AG09309 (cell line): ENCODE measurements at regions not wholly inside any gene's neighbourhood (a gene's known extent, or its start where the extent isn't known, plus 50 kb on each side); places are given as distances from the start of the nearest gene placed in this dataset.

Experiments
- DNase-seq: peaks from one replicate; pipeline ENCODE4 v3.0.0-alpha.2; 2010; ENCODE audit warnings: low read depth
- H3K4me3 ChIP-seq: 2 replicates; pipeline ENCODE4 v1.5.1; 2011; ENCODE audit warnings: mild to moderate bottlenecking, low read depth, low read length, moderate library complexity; ENCODE audit not compliant: control insufficient read depth
- CTCF ChIP-seq: IDR thresholded peaks from 2 replicates; pipeline ENCODE4 v1.5.1; 2011; ENCODE audit warnings: mild to moderate bottlenecking, low read depth, low read length, inconsistent platforms; ENCODE audit not compliant: insufficient read depth, control insufficient read depth; ENCODE audit errors: missing control alignments

DNA sequence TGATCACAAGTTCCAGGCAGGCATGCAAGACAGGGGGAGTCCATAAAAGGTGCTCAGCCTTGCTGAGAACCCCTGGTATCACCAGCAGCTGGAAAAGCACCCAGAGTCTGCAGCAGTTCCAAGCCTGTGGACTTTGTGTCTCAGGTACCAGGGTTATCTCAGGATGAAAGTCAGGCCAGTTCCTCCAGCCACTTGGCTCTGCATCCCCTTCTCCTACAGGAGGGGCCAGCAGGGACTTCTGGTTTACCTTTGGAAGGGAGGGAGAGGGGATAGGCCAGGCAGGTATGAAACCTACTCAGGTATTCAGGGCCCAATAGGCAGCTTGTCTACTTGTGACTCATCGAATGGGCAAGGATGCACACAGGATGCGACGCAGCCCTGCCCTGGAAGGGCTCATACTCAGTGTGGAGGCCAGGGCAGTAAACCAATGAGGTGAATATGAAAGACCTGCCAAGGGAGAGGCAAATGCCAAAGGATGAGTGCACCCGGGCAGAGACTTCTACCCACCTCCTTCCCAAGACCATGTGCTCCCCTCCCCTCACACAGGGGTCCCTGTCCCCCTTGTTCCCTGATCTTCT lies 148.2 kb downstream of the SLC38A6 start:
- TF ChIP-seq CTCF: no peak
- no peak for DNase-seq
- H3K4me3 ChIP-seq: no peak overlapping the region

GRCh38 chr14:61128382-61129167 lies 147.5 kb downstream of the SLC38A6 start:
- H3K4me3 ChIP-seq: no peak overlapping the region
- no peak for DNase-seq
- TF ChIP-seq CTCF: no peak

DNA sequence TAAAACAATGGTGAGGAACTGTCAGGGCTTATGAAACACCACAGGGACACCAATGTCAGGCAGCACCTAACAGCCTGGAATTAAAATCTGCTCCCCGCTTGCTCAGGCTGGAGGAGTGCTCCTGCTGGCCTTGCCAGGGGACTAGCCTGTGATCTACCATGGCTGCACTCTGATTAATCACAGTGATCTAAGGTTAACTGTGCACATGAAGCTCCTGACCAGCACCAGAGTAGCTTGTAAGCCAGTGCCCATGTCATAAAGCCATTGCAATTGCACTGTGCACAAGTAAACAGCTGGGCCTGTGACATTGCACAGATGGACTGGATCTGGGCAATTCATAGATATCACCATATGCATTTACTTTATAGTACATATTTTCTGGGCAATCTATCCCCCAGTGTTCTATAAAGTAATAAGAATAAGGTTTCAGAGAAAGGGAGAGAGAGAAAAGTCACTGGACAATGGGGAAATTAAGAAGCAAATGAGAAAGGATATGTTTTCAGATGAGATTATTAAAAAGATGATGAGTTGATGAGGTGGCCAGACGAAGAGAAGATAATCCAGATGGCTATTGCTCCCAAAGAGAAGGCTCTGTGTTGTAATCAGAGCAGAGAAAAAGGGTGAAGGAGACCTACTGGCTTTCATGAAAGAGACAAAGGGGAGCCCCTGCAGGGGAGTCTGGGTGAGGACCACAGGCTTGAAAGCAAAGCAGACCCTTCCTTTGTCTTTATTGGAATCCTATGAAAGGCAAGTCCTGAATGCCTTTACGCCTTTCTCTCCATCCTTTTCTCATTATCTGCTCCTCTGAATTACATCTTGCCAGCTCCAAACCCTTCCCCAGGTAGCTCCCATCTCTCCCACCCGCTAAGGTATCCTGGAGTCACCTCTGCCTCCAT lies 145.8 kb downstream of the SLC38A6 start:
- TF ChIP-seq CTCF: no peak
- no peak overlapping the region for H3K4me3 ChIP-seq
- DNase-seq: no peak

DNA sequence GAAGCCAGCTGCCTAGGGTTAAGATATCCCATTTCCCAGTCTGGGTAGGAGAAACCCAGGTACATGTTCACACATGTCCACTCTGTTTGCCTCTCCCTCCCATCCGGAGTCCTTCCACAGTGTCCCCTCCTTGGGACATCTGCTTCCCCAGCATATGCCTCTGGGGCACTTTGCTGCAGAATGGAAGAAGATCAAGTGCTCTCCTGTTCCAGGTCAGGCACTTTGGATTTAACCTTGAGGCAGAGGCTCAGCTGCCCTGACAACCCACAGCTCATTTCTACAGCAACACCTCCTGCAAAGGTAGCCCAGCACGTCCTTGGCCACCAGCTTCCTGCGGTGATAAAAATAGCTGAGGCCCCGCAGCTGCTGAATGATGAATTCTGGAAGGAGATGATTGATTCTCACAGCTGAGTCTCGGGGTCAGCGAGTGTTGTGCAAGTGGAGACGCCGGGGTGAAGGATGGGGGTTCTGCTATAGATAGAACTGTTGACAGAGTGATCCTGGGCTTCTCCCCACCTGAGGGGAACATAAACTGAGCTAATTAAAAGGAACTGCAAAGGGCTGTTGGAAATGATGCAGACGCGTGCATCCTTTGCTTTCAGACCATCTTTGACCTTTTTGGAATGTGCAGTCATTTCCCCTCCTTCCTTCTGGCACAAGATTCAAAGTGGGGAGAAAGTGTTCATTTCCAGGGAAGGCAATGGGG lies 145.0 kb downstream of the SLC38A6 start:
- no peak for DNase-seq
- no peak overlapping the region for H3K4me3 ChIP-seq
- TF ChIP-seq CTCF: no peak

DNA sequence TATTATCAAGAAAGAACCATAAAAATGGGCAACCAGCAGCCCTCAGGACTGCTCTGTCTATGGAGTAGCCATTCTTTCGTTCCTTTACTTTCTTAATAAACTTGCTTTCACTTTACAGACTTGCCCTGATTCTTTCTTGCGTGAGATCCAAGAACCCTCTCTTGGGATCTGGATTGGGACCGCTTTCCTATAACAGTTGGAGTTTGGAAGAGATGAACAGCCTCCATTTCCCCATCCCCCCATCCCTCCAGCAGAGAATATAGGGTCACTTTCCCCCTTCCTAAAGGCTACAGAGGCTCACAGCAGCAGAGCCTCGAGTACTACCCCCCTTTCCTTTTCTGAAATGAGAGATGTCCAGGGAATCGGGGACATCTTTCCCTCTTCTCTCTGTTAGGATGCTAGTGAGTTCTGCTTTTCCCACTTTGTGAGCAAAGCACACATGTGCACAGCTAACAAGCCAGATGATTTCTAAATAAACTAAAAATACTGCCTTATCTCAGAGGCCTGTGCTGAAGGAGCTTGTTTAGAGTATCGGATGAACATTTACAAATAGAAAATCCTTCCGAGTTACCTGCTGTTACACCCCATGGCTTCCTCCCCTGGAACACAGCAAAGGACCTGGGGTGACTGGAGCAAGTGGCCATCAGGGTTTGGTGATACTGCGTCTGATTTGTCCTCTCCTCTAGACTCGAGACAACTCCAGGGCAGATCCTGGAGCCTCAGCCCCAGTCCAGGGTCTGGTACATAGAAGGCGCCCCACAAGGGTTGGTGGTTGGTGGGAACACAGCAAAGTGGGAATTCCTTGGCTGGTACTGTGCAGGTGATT lies 144.2 kb downstream of the SLC38A6 start:
- TF ChIP-seq CTCF: no peak
- no peak for DNase-seq
- H3K4me3 ChIP-seq: no peak overlapping the region
